Keratinocyte (primary cell): ENCODE measurements at regions not wholly inside any gene's neighbourhood (a gene's known extent, or its start where the extent isn't known, plus 50 kb on each side); places are given as distances from the start of the nearest gene placed in this dataset.

Experiments used
- DNase-seq: peaks from one replicate; pipeline ENCODE4 v3.0.0-alpha.2; 2011; ENCODE audit warnings: low read depth, missing footprints, low spot score
- FAIRE-seq: peaks from 2 replicates; lab custom pipeline; 2011; peaks lifted over from hg19 to GRCh38; lab: Jason Lieb, UNC
- H2AFZ ChIP-seq: 2 replicates; pipeline ENCODE4 v1.6.0; 2012; ENCODE audit warnings: low read length, control low read depth, inconsistent platforms; ENCODE audit not compliant: control insufficient read depth
- H3K27ac ChIP-seq: 2 replicates; pipeline ENCODE4 v1.5.1; 2011; ENCODE audit warnings: low read length; ENCODE audit not compliant: control insufficient read depth, insufficient read depth
- H3K27me3 ChIP-seq: 3 replicates; pipeline ENCODE4 v1.6.0; 2011; ENCODE audit warnings: low read length; ENCODE audit not compliant: control insufficient read depth, insufficient read depth; ENCODE audit errors: extremely low read depth
- H3K36me3 ChIP-seq, 2 experiments: 2 replicates in 1 of 2; 3 replicates in 1 of 2; pipeline ENCODE4 v1.5.1; 2011; ENCODE audit warnings: low read length in 2 of 2, mild to moderate bottlenecking in 1 of 2; ENCODE audit not compliant: control insufficient read depth in 2 of 2, insufficient read depth in 2 of 2; ENCODE audit errors: extremely low read depth in 1 of 2
- H3K4me1 ChIP-seq: 3 replicates; pipeline ENCODE4 v1.5.1; 2011; ENCODE audit warnings: low read length; ENCODE audit not compliant: control insufficient read depth, insufficient read depth; ENCODE audit errors: extremely low read depth
- H3K4me2 ChIP-seq: 3 replicates; pipeline ENCODE4 v1.6.0; 2011; ENCODE audit warnings: low read depth, low read length; ENCODE audit not compliant: control insufficient read depth, insufficient read depth; ENCODE audit errors: extremely low read depth
- H3K4me3 ChIP-seq, 3 experiments: fragments of 200-600 bp in 1 of 3; sonication (generic) in 1 of 3; 2 replicates in 2 of 3; 3 replicates in 1 of 3; pipeline ENCODE4 v1.5.1; 2011 to 2016; ENCODE audit warnings: low read length in 3 of 3, mild to moderate bottlenecking in 3 of 3, control low read depth in 2 of 3, inconsistent platforms in 1 of 3, low read depth in 1 of 3, mixed read lengths in 1 of 3, mixed run types in 1 of 3, moderate library complexity in 1 of 3; ENCODE audit not compliant: control insufficient read depth in 2 of 3, insufficient read depth in 2 of 3; ENCODE audit errors: extremely low read depth in 1 of 3
- H3K79me2 ChIP-seq: 2 replicates; pipeline ENCODE4 v1.6.0; 2012; ENCODE audit warnings: low read length; ENCODE audit not compliant: control insufficient read depth, insufficient read depth
- H3K9ac ChIP-seq: 3 replicates; pipeline ENCODE4 v1.6.0; 2011; ENCODE audit warnings: low read length; ENCODE audit not compliant: control insufficient read depth, insufficient read depth; ENCODE audit errors: extremely low read depth
- H3K9me1 ChIP-seq: 3 replicates; pipeline ENCODE4 v1.6.0; 2011; ENCODE audit warnings: low read length; ENCODE audit not compliant: control insufficient read depth, insufficient read depth; ENCODE audit errors: extremely low read depth
- H3K9me3 ChIP-seq: 2 replicates; pipeline ENCODE4 v1.5.1; 2012; ENCODE audit warnings: low read depth, low read length; ENCODE audit not compliant: control insufficient read depth
- H4K20me1 ChIP-seq: 3 replicates; pipeline ENCODE4 v1.6.0; 2011; ENCODE audit warnings: low read length; ENCODE audit not compliant: control insufficient read depth, insufficient read depth; ENCODE audit errors: extremely low read depth
- CTCF ChIP-seq, 3 experiments: IDR thresholded peaks in 1 of 3; conservative IDR thresholded peaks in 1 of 3; optimal IDR thresholded peaks in 1 of 3; 2 replicates in 2 of 3; 3 replicates in 1 of 3; pipeline versions ENCODE3 to v1.5.1; 2011; ENCODE audit warnings: low read length in 3 of 3, mild to moderate bottlenecking in 3 of 3, moderate library complexity in 2 of 3, control low read depth in 1 of 3, inconsistent platforms in 1 of 3; ENCODE audit not compliant: insufficient read depth in 2 of 3; ENCODE audit errors: extremely low read depth in 1 of 3
- EZH2 ChIP-seq: IDR thresholded peaks from one replicate; pipeline ENCODE4 v1.6.1; 2012; ENCODE audit warnings: inconsistent platforms, mild to moderate bottlenecking, low read length, moderate library complexity
- dilution Hi-C: fragments of 300-500 bp; cut with MboI; formaldehyde crosslinking; loops from one replicate; pipeline ENCODE4 v1.7.0; 2020; ENCODE audit warnings: low sequenced_read_pairs; ENCODE audit not compliant: extremely low pct_ligation_motif_present

- no peak overlapping the region for H3K9ac ChIP-seq
- no peaks in the 10 kb centered on the region for H3K9me3 ChIP-seq
- H2AFZ ChIP-seq, result no peak overlapping the region
- no peak overlapping the region for H3K4me3 ChIP-seq
- FAIRE-seq (no peak), DNase-seq (no peak)
- H3K4me1 ChIP-seq, result no peaks in the 10 kb centered on the region
- H3K79me2 ChIP-seq, result no peaks in the 10 kb centered on the region
- dilution Hi-C loops, result no loop called here
- no peak for TF ChIP-seq EZH2
- no peak for TF ChIP-seq CTCF (optimal IDR thresholded peaks at IDR 0.05 in 1 of 3, IDR thresholded peaks at IDR 0.05 in 1 of 3, conservative IDR thresholded peaks at IDR 0.05 in 1 of 3; ENCODE audit: extremely low read depth in 1 of 3, insufficient read depth in 2 of 3, low read length in 3 of 3)
- H3K9me1 ChIP-seq, result no peaks in the 10 kb centered on the region
- no peaks in the 10 kb centered on the region for H3K36me3 ChIP-seq
- H3K27ac ChIP-seq, result no peak overlapping the region
- no peaks in the 10 kb centered on the region for H4K20me1 ChIP-seq
- no peaks in the 10 kb centered on the region for H3K27me3 ChIP-seq
- no peak overlapping the region for H3K4me2 ChIP-seq
Measured at GRCh38 chr12:93040367-93040766, 111.3 kb upstream of the EEA1 start.

GRCh38 chr12:93041416-93041815 lies 112.3 kb upstream of the EEA1 start:
- no peaks in the 10 kb centered on the region for H3K79me2 ChIP-seq
- H3K36me3 ChIP-seq, result no peaks in the 10 kb centered on the region
- no peaks in the 10 kb centered on the region for H3K27me3 ChIP-seq
- no peak for DNase-seq
- no peak overlapping the region for H2AFZ ChIP-seq
- no peaks in the 10 kb centered on the region for H3K9me3 ChIP-seq
- no peak for TF ChIP-seq EZH2
- TF ChIP-seq CTCF (optimal IDR thresholded peaks at IDR 0.05 in 1 of 3, IDR thresholded peaks at IDR 0.05 in 1 of 3, conservative IDR thresholded peaks at IDR 0.05 in 1 of 3; ENCODE audit: extremely low read depth in 1 of 3, insufficient read depth in 2 of 3, low read length in 3 of 3), result no peak
- no peak overlapping the region for H3K9ac ChIP-seq
- H3K4me1 ChIP-seq, result no peaks in the 10 kb centered on the region
- H3K4me2 ChIP-seq, result no peak overlapping the region
- H3K27ac ChIP-seq, result no peak overlapping the region
- no peak for FAIRE-seq
- H3K9me1 ChIP-seq, result no peaks in the 10 kb centered on the region
- no peaks in the 10 kb centered on the region for H4K20me1 ChIP-seq
- dilution Hi-C loops, result no loop called here
- no peak overlapping the region for H3K4me3 ChIP-seq
